Gastroesophageal sphincter (tissue), 4 donors: ENCODE measurements at regions not wholly inside any gene's neighbourhood (a gene's known extent, or its start where the extent isn't known, plus 50 kb on each side); places are given as distances from the start of the nearest gene placed in this dataset.

Source experiments
- ATAC-seq: fragments of 150-250 bp; one replicate; pipeline ENCODE4 v1.9.1; 2016; ENCODE audit warnings: mild to moderate bottlenecking, moderate library complexity
- H3K27ac ChIP-seq, 4 donors: fragments of 200-600 bp; sonication (generic) in 3 of 4; 1 replicate in 3 of 4; 2 replicates in 1 of 4; pipeline ENCODE4 v1.5.1; 2016 to 2019
- H3K27me3 ChIP-seq: fragments of 200-600 bp; sonication (generic); one replicate; pipeline ENCODE4 v1.5.1; 2019
- H3K36me3 ChIP-seq, 2 donors: fragments of 200-600 bp; sonication (generic); one replicate each; pipeline ENCODE4 v1.5.1; 2019; ENCODE audit warnings: control low read depth in 1 of 2
- H3K4me1 ChIP-seq, 3 donors: fragments of 200-600 bp; sonication (generic); 1 replicate in 2 of 3; 2 replicates in 1 of 3; pipeline ENCODE4 v1.5.1; 2016 to 2019; ENCODE audit warnings: control low read depth in 2 of 3
- H3K4me3 ChIP-seq, 2 donors: fragments of 200-600 bp; sonication (generic); one replicate each; pipeline ENCODE4 v1.5.1; 2019; ENCODE audit warnings: mild to moderate bottlenecking in 1 of 2, moderate library complexity in 1 of 2
- H3K9me3 ChIP-seq, 3 donors: fragments of 200-600 bp; sonication (generic); one replicate each; pipeline ENCODE4 v1.5.1; 2017 to 2019; ENCODE audit warnings: control low read depth in 2 of 3
- EP300 ChIP-seq: sonication (generic); formaldehyde crosslinking; IDR thresholded peaks from one replicate; pipeline ENCODE4 v1.6.1; 2017; ENCODE audit warnings: antibody characterized with exemption, mild to moderate bottlenecking
- POLR2A ChIP-seq, 2 donors: fragments of 450-650 bp; IDR thresholded peaks; one replicate each; pipeline ENCODE4 v1.6.1; 2017; ENCODE audit warnings: antibody characterized with exemption in 2 of 2, mild to moderate bottlenecking in 2 of 2, moderate library complexity in 1 of 2
- POLR2AphosphoS5 ChIP-seq: sonication (generic); formaldehyde crosslinking; IDR thresholded peaks from one replicate; pipeline ENCODE4 v1.6.1; 2017; ENCODE audit warnings: antibody characterized with exemption
- whole genome bisulfite sequencing, 2 donors: methylation state at CpG; one replicate each; pipeline ENCODE4 v1.1.5; 2018; ENCODE audit warnings: low coverage in 1 of 2; 5-methylcytosine and 5-hydroxymethylcytosine counted together
- TF ChIP-seq, protein P1 (sequence below), 4 experiments: fragments of 200-600 bp in 2 of 4; fragments of 450-650 bp in 2 of 4; sonication (generic) in 1 of 4; IDR thresholded peaks; one replicate each; pipeline ENCODE4 v1.5.1; 2017 to 2019; ENCODE audit warnings: antibody characterized with exemption in 4 of 4, mild to moderate bottlenecking in 2 of 4, moderate library complexity in 2 of 4

DNA sequence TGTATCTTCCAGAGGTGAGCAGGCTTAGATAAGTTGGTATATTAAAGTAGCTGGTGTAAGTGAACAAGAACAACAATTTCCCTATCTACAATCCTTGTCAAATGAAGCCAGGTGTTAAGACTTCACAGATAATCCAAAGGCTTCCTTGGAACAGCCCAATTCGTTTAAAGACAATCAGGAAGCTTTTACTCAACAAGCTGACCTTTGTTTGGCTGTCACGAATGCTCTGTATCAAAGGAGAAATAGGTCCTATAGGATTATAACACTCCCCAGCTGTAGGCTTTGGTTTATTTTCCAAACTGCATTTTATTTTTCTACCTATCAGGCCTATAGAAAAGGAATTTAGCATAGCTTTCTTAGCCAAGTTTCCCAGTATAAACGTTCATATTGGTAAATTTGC lies 766.5 kb upstream of the GOT2 start:
- no peak for ATAC-seq
- H3K4me1 ChIP-seq = no peaks in the 10 kb centered on the region
- H3K27ac ChIP-seq = no peak overlapping the region
- H3K27me3 ChIP-seq = no peaks in the 10 kb centered on the region
- WGBS, 2 donors = 27 to 43% methylated on average over 1 to 3 of the region's 3 CpGs
- TF ChIP-seq POLR2AphosphoS5 = no peak
- TF ChIP-seq, protein P1, sequence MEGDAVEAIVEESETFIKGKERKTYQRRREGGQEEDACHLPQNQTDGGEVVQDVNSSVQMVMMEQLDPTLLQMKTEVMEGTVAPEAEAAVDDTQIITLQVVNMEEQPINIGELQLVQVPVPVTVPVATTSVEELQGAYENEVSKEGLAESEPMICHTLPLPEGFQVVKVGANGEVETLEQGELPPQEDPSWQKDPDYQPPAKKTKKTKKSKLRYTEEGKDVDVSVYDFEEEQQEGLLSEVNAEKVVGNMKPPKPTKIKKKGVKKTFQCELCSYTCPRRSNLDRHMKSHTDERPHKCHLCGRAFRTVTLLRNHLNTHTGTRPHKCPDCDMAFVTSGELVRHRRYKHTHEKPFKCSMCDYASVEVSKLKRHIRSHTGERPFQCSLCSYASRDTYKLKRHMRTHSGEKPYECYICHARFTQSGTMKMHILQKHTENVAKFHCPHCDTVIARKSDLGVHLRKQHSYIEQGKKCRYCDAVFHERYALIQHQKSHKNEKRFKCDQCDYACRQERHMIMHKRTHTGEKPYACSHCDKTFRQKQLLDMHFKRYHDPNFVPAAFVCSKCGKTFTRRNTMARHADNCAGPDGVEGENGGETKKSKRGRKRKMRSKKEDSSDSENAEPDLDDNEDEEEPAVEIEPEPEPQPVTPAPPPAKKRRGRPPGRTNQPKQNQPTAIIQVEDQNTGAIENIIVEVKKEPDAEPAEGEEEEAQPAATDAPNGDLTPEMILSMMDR (IDR thresholded peaks at IDR 0.05) = no peak
- no peak for TF ChIP-seq POLR2A (IDR thresholded peaks at IDR 0.05)
- no peaks in the 10 kb centered on the region for H3K9me3 ChIP-seq
- H3K4me3 ChIP-seq = no peak overlapping the region
- no peaks in the 10 kb centered on the region for H3K36me3 ChIP-seq

DNA sequence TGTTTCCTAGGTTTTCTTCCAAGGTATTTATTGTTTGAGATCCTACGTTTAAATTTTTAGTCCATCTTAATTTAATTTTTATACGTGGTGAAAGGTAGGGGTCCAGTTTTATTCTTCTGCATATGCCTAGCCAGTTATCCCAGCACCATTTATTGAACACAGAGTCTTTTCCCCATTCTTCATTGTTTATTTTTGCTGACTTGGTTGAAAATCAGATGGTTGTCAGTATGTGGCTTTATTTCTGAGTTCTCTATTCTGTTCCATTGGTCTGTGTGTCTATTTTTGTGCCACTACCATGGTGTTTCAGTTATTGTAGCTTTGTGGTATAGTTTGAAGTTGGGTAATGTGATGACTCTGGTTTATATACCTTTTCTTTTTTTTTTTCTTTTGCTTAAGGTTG lies 753.0 kb upstream of the GOT2 start:
- no peaks in the 10 kb centered on the region for H3K4me1 ChIP-seq
- no peak overlapping the region for H3K4me3 ChIP-seq
- no peak for ATAC-seq
- H3K27ac ChIP-seq = no peak overlapping the region
- H3K27me3 ChIP-seq = no peaks in the 10 kb centered on the region
- TF ChIP-seq EP300 (no peak), POLR2A (IDR thresholded peaks at IDR 0.05) (no peak), POLR2AphosphoS5 (no peak)
- TF ChIP-seq, protein P1 (IDR thresholded peaks at IDR 0.05) = no peak
- no peaks in the 10 kb centered on the region for H3K9me3 ChIP-seq
- WGBS, 2 donors = 88 to 91% methylated on average over 2 of the region's 2 CpGs
- H3K36me3 ChIP-seq = no peaks in the 10 kb centered on the region

GRCh38 chr16:59484833-59485516 lies 750.9 kb upstream of the GOT2 start:
- no peak overlapping the region for H3K27ac ChIP-seq
- no peak overlapping the region for H3K4me3 ChIP-seq
- H3K4me1 ChIP-seq = no peaks in the 10 kb centered on the region
- no peaks in the 10 kb centered on the region for H3K36me3 ChIP-seq
- TF ChIP-seq POLR2AphosphoS5 (no peak), POLR2A (IDR thresholded peaks at IDR 0.05) (no peak), EP300 (no peak)
- TF ChIP-seq, protein P1 (IDR thresholded peaks at IDR 0.05) = no peak
- ATAC-seq = no peak
- no peaks in the 10 kb centered on the region for H3K9me3 ChIP-seq
- WGBS, 2 donors = 26 to 63% methylated on average over 2 of the region's 2 CpGs
- no peaks in the 10 kb centered on the region for H3K27me3 ChIP-seq

DNA sequence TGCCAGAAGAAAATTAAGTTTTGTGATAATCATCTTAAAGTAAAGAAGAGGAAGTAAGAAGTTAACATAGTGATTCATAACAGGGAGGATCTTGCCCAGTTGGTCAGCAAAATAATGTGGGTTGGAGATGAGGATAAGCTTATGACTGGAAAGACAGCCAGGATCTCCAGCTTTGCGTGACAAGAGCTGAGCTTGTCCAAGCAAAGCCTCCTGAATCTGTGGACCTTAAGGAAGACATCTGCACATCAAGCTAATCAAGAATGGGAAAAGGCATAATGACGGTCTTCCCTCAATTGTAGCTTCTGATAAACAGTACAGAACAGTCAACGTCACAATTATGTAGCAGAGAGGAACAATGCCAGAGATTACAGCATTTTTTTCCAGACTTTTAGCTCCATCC lies 744.7 kb upstream of the GOT2 start:
- 29 to 72% methylated on average over 3 of the region's 3 CpGs for WGBS, 2 donors
- TF ChIP-seq EP300 = no peak
- TF ChIP-seq, protein P1 (IDR thresholded peaks at IDR 0.05) = no peak
- no peak for TF ChIP-seq POLR2A (IDR thresholded peaks at IDR 0.05)
- TF ChIP-seq POLR2AphosphoS5 = no peak
- Histone ChIP-seq H3K4me3 (no peak overlapping the region), H3K4me1 (no peaks in the 10 kb centered on the region), H3K27ac (no peak overlapping the region), H3K9me3 (no peaks in the 10 kb centered on the region), H3K27me3 (no peaks in the 10 kb centered on the region), H3K36me3 (no peaks in the 10 kb centered on the region)
- ATAC-seq = no peak

DNA sequence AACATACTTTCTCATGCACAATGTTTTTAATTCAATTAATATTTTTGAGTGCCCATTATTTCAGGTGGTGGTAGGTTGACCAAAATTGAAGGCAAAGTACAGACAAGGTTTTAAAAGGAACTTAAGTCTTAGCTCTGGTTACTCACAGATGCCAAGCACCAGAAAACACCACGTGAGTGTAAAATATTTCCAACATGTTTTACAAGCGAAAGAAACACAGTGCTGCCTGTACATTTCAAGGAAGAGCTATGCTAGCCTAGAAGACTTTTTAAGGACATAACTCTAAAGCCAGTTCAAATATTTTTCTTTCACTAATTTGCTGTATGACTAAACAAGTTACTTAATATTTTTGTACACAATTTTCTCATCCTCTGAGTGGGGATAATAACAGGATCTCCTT lies 736.4 kb upstream of the GOT2 start:
- TF ChIP-seq EP300 (no peak), POLR2AphosphoS5 (no peak), POLR2A (IDR thresholded peaks at IDR 0.05) (no peak)
- TF ChIP-seq, protein P1 (IDR thresholded peaks at IDR 0.05) = no peak
- no peaks in the 10 kb centered on the region for H3K36me3 ChIP-seq
- ATAC-seq = no peak
- WGBS, 2 donors = 59 to 83% methylated on average over 2 of the region's 2 CpGs
- H3K4me1 ChIP-seq = no peaks in the 10 kb centered on the region
- H3K9me3 ChIP-seq = no peaks in the 10 kb centered on the region
- H3K27ac ChIP-seq = no peak overlapping the region
- no peaks in the 10 kb centered on the region for H3K27me3 ChIP-seq
- no peak overlapping the region for H3K4me3 ChIP-seq
